CD14-positive monocyte (primary cell): ENCODE measurements at regions not wholly inside any gene's neighbourhood (a gene's known extent, or its start where the extent isn't known, plus 50 kb on each side); places are given as distances from the start of the nearest gene placed in this dataset.
"Not testable (repeated sequence)": the region's sequence is repeated elsewhere in the genome, so short reads cannot be mapped to it uniquely, and the experiment has no call there.

Experiments used
- DNase-seq, 3 donors: peaks; one replicate each; pipeline ENCODE4 v3.0.0-alpha.2; 2011 to 2022
- H2AFZ ChIP-seq: 2 replicates; pipeline ENCODE4 v1.6.0; 2012; ENCODE audit warnings: mild to moderate bottlenecking, low read depth, low read length, inconsistent platforms; ENCODE audit not compliant: insufficient read depth, poor library complexity, severe bottlenecking
- H3K27ac ChIP-seq, 2 donors: 1 replicate in 1 of 2; 2 replicates in 1 of 2; pipeline ENCODE4 v1.5.1; 2012 to 2013; ENCODE audit warnings: low read length in 2 of 2, control low read depth in 1 of 2, inconsistent platforms in 1 of 2, low read depth in 1 of 2, mild to moderate bottlenecking in 1 of 2
- H3K27me3 ChIP-seq, 2 donors: one replicate each; pipeline versions ENCODE4 v1.6.0 to v1.6.1; 2011 to 2013; ENCODE audit warnings: low read length in 2 of 2; ENCODE audit not compliant: control insufficient read depth in 2 of 2, insufficient read depth in 2 of 2
- H3K36me3 ChIP-seq, 2 donors: replicated peaks in 1 of 2; 1 replicate in 1 of 2; 2 replicates in 1 of 2; pipeline versions ENCODE4 v1.5.1 to v1.6.1; 2012 to 2013; ENCODE audit warnings: low read length in 2 of 2, control low read depth in 1 of 2, inconsistent platforms in 1 of 2, mild to moderate bottlenecking in 1 of 2; ENCODE audit not compliant: insufficient read depth in 2 of 2, control insufficient read depth in 1 of 2
- H3K4me1 ChIP-seq, 2 donors: 1 replicate in 1 of 2; 2 replicates in 1 of 2; pipeline versions ENCODE4 v1.5.1 to v1.6.1; 2012 to 2013; ENCODE audit warnings: low read length in 2 of 2, control low read depth in 1 of 2, inconsistent platforms in 1 of 2, mild to moderate bottlenecking in 1 of 2, moderate library complexity in 1 of 2; ENCODE audit not compliant: insufficient read depth in 2 of 2, control insufficient read depth in 1 of 2
- H3K4me2 ChIP-seq: replicated peaks from 2 replicates; pipeline ENCODE3; 2012; ENCODE audit warnings: low read length, moderate library complexity, mild to moderate bottlenecking; ENCODE audit not compliant: poor library complexity, severe bottlenecking; ENCODE audit errors: extremely low read depth
- H3K4me3 ChIP-seq, 3 experiments: fragments of 200-600 bp in 1 of 3; sonication (generic) in 1 of 3; replicated peaks in 1 of 3; 1 replicate in 2 of 3; 2 replicates in 1 of 3; pipeline ENCODE4 v1.5.1; 2011 to 2013; ENCODE audit warnings: low read length in 3 of 3, mild to moderate bottlenecking in 3 of 3, control low read depth in 2 of 3, low read depth in 2 of 3, inconsistent platforms in 1 of 3, moderate library complexity in 1 of 3
- H3K79me2 ChIP-seq: 2 replicates; pipeline ENCODE4 v1.6.0; 2012; ENCODE audit warnings: mild to moderate bottlenecking, control low read depth, inconsistent platforms, low read length, moderate library complexity; ENCODE audit not compliant: insufficient read depth
- H3K9ac ChIP-seq: 2 replicates; pipeline ENCODE4 v1.6.0; 2017; ENCODE audit warnings: low read length, mild to moderate bottlenecking; ENCODE audit not compliant: insufficient read depth, poor library complexity, severe bottlenecking
- H3K9me3 ChIP-seq, 2 donors: replicated peaks in 1 of 2; 1 replicate in 1 of 2; 2 replicates in 1 of 2; pipeline versions ENCODE4 v1.5.1 to v1.6.1; 2012 to 2013; ENCODE audit warnings: low read length in 2 of 2, control low read depth in 1 of 2; ENCODE audit not compliant: control insufficient read depth in 1 of 2, insufficient read depth in 1 of 2
- H4K20me1 ChIP-seq: 2 replicates; pipeline ENCODE4 v1.6.0; 2012; ENCODE audit warnings: mild to moderate bottlenecking, low read length, control low read depth, moderate library complexity; ENCODE audit not compliant: insufficient read depth
- H3K27ac Mint-ChIP-seq, 7 donors: one replicate each; pipeline ENCODE4 v1.8.0; 2020; ENCODE audit warnings: mild to moderate bottlenecking in 7 of 7, mixed read lengths in 7 of 7, moderate library complexity in 6 of 7, inconsistent platforms in 2 of 7
- H3K27me3 Mint-ChIP-seq, 3 donors: one replicate each; pipeline ENCODE4 v1.8.0; 2021 to 2022; ENCODE audit warnings: low read depth in 3 of 3, mild to moderate bottlenecking in 3 of 3, mixed read lengths in 3 of 3, moderate library complexity in 3 of 3, inconsistent platforms in 1 of 3
- H3K36me3 Mint-ChIP-seq, 2 donors: one replicate each; pipeline ENCODE4 v1.8.0; 2020; ENCODE audit warnings: mixed read lengths in 2 of 2, inconsistent platforms in 1 of 2, mild to moderate bottlenecking in 1 of 2
- H3K4me1 Mint-ChIP-seq: one replicate; pipeline ENCODE4 v1.8.0; 2020; ENCODE audit warnings: mild to moderate bottlenecking, mixed read lengths
- H3K4me3 Mint-ChIP-seq, 2 donors: one replicate each; pipeline ENCODE4 v1.8.0; 2020; ENCODE audit warnings: mild to moderate bottlenecking in 2 of 2, mixed read lengths in 2 of 2, moderate library complexity in 1 of 2
- H3K9me3 Mint-ChIP-seq, 7 donors: one replicate each; pipeline ENCODE4 v1.8.0; 2020 to 2022; ENCODE audit warnings: mixed read lengths in 7 of 7, mild to moderate bottlenecking in 6 of 7, moderate library complexity in 6 of 7, inconsistent platforms in 2 of 7
- CTCF ChIP-seq: fragments of 200-600 bp; IDR thresholded peaks from one replicate; pipeline ENCODE4 v1.8.0; 2022; ENCODE audit warnings: antibody characterized with exemption, mild to moderate bottlenecking
- WGBS: methylation state at CpG from one replicate; pipeline ENCODE4 v1.1.5; 2013; ENCODE audit warnings: missing lambda C conversion rate; ENCODE audit not compliant: insufficient coverage; 5-methylcytosine and 5-hydroxymethylcytosine counted together
- intact Hi-C, 2 donors: fragments of 100-400 bp; cut with micrococcal nuclease; formaldehyde crosslinking; loops; one replicate each; pipeline versions ENCODE4 v1.15.0 to v1.15.1; 2023

GRCh38 chrX:118239178-118239870 is 106.6 kb upstream of the WDR44 start:
- TF ChIP-seq CTCF = no peak
- Histone ChIP-seq H3K27ac (no peak overlapping the region), H3K4me1 (no peaks in the 10 kb centered on the region), H4K20me1 (no peaks in the 10 kb centered on the region), H2AFZ (no peak overlapping the region), H3K36me3 (no peaks in the 10 kb centered on the region), H3K27me3 (no peaks in the 10 kb centered on the region), H3K9ac (no peak overlapping the region), H3K79me2 (no peaks in the 10 kb centered on the region), H3K9me3 (peaks cover 0 to 10% of the 10 kb centered on the region in 2 donors), H3K4me2 (no peak overlapping the region), H3K4me3 (no peak overlapping the region)
- WGBS = no CpG with 5 or more reads among the region's 2 CpGs
- intact Hi-C loops = no loop called here
- Mint-ChIP-seq H3K9me3 (peaks cover 0 to 22% (median 7%) of the 10 kb centered on the region in 7 donors), H3K27me3 (peaks cover 5 to 6% (median 6%) of the 10 kb centered on the region in 3 donors), H3K4me3 (no peak overlapping the region), H3K4me1 (no peaks in the 10 kb centered on the region), H3K36me3 (no peaks in the 10 kb centered on the region), H3K27ac (no peak overlapping the region)
- no peak for DNase-seq

- Histone ChIP-seq H3K4me3 (no peak overlapping the region), H3K4me2 (no peak overlapping the region), H3K9ac (no peak overlapping the region), H3K36me3 (no peaks in the 10 kb centered on the region), H3K4me1 (no peaks in the 10 kb centered on the region), H3K27me3 (no peaks in the 10 kb centered on the region), H3K27ac (no peak overlapping the region), H3K79me2 (no peaks in the 10 kb centered on the region), H4K20me1 (no peaks in the 10 kb centered on the region), H3K9me3 (peaks cover 0 to 10% of the 10 kb centered on the region in 2 donors), H2AFZ (no peak overlapping the region)
- Mint-ChIP-seq H3K36me3 (no peaks in the 10 kb centered on the region), H3K9me3 (peaks cover 0 to 22% (median 7%) of the 10 kb centered on the region in 7 donors), H3K27ac (no peak overlapping the region), H3K4me3 (no peak overlapping the region), H3K4me1 (no peaks in the 10 kb centered on the region), H3K27me3 (peaks cover 4 to 8% (median 4%) of the 10 kb centered on the region in 3 donors)
- 100% methylated on average over 2 of the region's 6 CpGs for WGBS
- no peak for TF ChIP-seq CTCF
- no peak for DNase-seq
- intact Hi-C loops = no loop called here
Measured at GRCh38 chrX:118239913-118240698, 105.8 kb upstream of the WDR44 start.

- WGBS = no CpG with 5 or more reads among the region's 2 CpGs
- DNase-seq, H3K4me3 Mint-ChIP-seq, H3K4me1 Mint-ChIP-seq, H3K9me3 ChIP-seq, H3K27me3 ChIP-seq, H3K27ac Mint-ChIP-seq, H3K4me3 ChIP-seq, H3K36me3 ChIP-seq, H3K4me1 ChIP-seq, H2AFZ ChIP-seq, H4K20me1 ChIP-seq, H3K4me2 ChIP-seq, H3K27ac ChIP-seq, intact Hi-C loops, H3K36me3 Mint-ChIP-seq, H3K79me2 ChIP-seq, H3K9ac ChIP-seq, H3K27me3 Mint-ChIP-seq: not testable (repeated sequence)
- peaks cover 0 to 11% (median 2%) of the 10 kb centered on the region in 7 donors for H3K9me3 Mint-ChIP-seq
Measured at GRCh38 chrX:118246961-118247360, 98.9 kb upstream of the WDR44 start.
